H1 (cell line): ENCODE measurements at regions not wholly inside any gene's neighbourhood (a gene's known extent, or its start where the extent isn't known, plus 50 kb on each side); places are given as distances from the start of the nearest gene placed in this dataset.

Experiments used
- CTCF ChIA-PET: fragments of 300-600 bp; sonication (Branson Sonifier 250); formaldehyde crosslinking; loops from one replicate; lab custom pipeline; 2021; ENCODE audit not compliant: partially characterized antibody; lab: Charles Lee
- POLR2A ChIA-PET: fragments of 300-600 bp; sonication (Branson Sonifier 250); formaldehyde crosslinking; loops from one replicate; lab custom pipeline; 2021; ENCODE audit warnings: inconsistent platforms; ENCODE audit not compliant: partially characterized antibody; lab: Charles Lee
- DNase-seq, 2 experiments: peaks; one replicate each; pipeline versions ENCODE4 v3.0.0 to v3.0.0-alpha.2; 2010 to 2022; ENCODE audit warnings: low spot score in 2 of 2, low read depth in 1 of 2, mixed read lengths in 1 of 2
- FAIRE-seq: peaks from 2 replicates; lab custom pipeline; 2011; peaks lifted over from hg19 to GRCh38; lab: Jason Lieb, UNC
- H2AFZ ChIP-seq: 2 replicates; pipeline ENCODE4 v1.8.1; 2012; ENCODE audit warnings: low read length, inconsistent platforms
- H2AK5ac ChIP-seq: 2 replicates; pipeline ENCODE4 v1.6.1; 2013; ENCODE audit warnings: low read depth, low read length
- H2BK120ac ChIP-seq: replicated peaks from 2 replicates; pipeline ENCODE3; 2013; ENCODE audit warnings: low read depth, low read length, inconsistent platforms
- H2BK12ac ChIP-seq: 2 replicates; pipeline ENCODE4 v1.6.1; 2013; ENCODE audit warnings: low read depth, low read length
- H2BK15ac ChIP-seq: 2 replicates; pipeline ENCODE4 v1.6.1; 2013; ENCODE audit warnings: low read length
- H2BK20ac ChIP-seq: 2 replicates; pipeline ENCODE4 v1.6.1; 2013; ENCODE audit warnings: low read length
- H2BK5ac ChIP-seq: 2 replicates; pipeline ENCODE4 v1.6.1; 2013; ENCODE audit warnings: low read depth, low read length
- H3K14ac ChIP-seq: 2 replicates; pipeline ENCODE4 v1.6.1; 2013; ENCODE audit warnings: inconsistent platforms; ENCODE audit not compliant: insufficient read length
- H3K18ac ChIP-seq: 2 replicates; pipeline ENCODE4 v1.6.1; 2013; ENCODE audit warnings: low read length; ENCODE audit errors: extremely low read depth
- H3K23ac ChIP-seq: 2 replicates; pipeline ENCODE4 v1.6.1; 2013; ENCODE audit warnings: inconsistent platforms; ENCODE audit not compliant: insufficient read length
- H3K23me2 ChIP-seq: 2 replicates; pipeline ENCODE4 v1.6.1; 2013; ENCODE audit warnings: low read depth, low read length
- H3K27ac ChIP-seq: 2 replicates; pipeline ENCODE4 v1.6.1; 2011; ENCODE audit warnings: low read depth, low read length, inconsistent platforms
- H3K27me3 ChIP-seq, 4 experiments: replicated peaks in 1 of 4; 1 replicate in 1 of 4; 2 replicates in 3 of 4; pipeline versions ENCODE4 v1.6.1 to v1.8.1; 2011 to 2013; ENCODE audit warnings: low read length in 3 of 4, mild to moderate bottlenecking in 3 of 4, inconsistent platforms in 2 of 4, mixed read lengths in 2 of 4, moderate library complexity in 1 of 4; ENCODE audit not compliant: control insufficient read depth in 3 of 4, insufficient read depth in 3 of 4; ENCODE audit errors: extremely low read depth in 1 of 4
- H3K36me3 ChIP-seq, 4 experiments: 2 replicates each; pipeline versions ENCODE4 v1.6.1 to v1.8.1; 2011 to 2013; ENCODE audit warnings: mild to moderate bottlenecking in 4 of 4, low read length in 3 of 4, moderate library complexity in 2 of 4, control low read depth in 1 of 4, inconsistent platforms in 1 of 4; ENCODE audit not compliant: insufficient read depth in 4 of 4, control insufficient read depth in 2 of 4
- H3K4ac ChIP-seq: replicated peaks from 2 replicates; pipeline ENCODE3; 2013; ENCODE audit warnings: low read length, low read depth, mixed read lengths, inconsistent platforms; ENCODE audit not compliant: insufficient read length
- H3K4me1 ChIP-seq, 4 experiments: replicated peaks in 1 of 4; 1 replicate in 1 of 4; 2 replicates in 3 of 4; pipeline versions ENCODE4 v1.6.1 to v1.8.1; 2011 to 2013; ENCODE audit warnings: low read length in 3 of 4, inconsistent platforms in 2 of 4, mixed read lengths in 1 of 4; ENCODE audit not compliant: insufficient read depth in 4 of 4, control insufficient read depth in 3 of 4
- H3K4me2 ChIP-seq, 2 experiments: 2 replicates each; pipeline versions ENCODE4 v1.6.1 to v1.8.1; 2011 to 2013; ENCODE audit warnings: low read depth in 2 of 2, low read length in 2 of 2, control low read depth in 1 of 2, inconsistent platforms in 1 of 2, mild to moderate bottlenecking in 1 of 2; ENCODE audit not compliant: insufficient read depth in 1 of 2
- H3K4me3 ChIP-seq, 4 experiments: fragments of 200-600, 300-600 bp in 1 of 4; sonication (generic), shearing (Covaris generic), sonication (Bioruptor Twin) in 1 of 4; 2 replicates each; pipeline versions ENCODE4 v1.5.1 to v1.8.1; 2011 to 2016; ENCODE audit warnings: low read length in 4 of 4, low read depth in 3 of 4, control low read depth in 2 of 4, inconsistent platforms in 2 of 4, mild to moderate bottlenecking in 2 of 4, mixed read lengths in 1 of 4, moderate library complexity in 1 of 4; ENCODE audit not compliant: insufficient read depth in 2 of 4; ENCODE audit errors: extremely low read depth in 1 of 4
- H3K56ac ChIP-seq: replicated peaks from 2 replicates; pipeline ENCODE3; 2013; ENCODE audit warnings: low read depth, mild to moderate bottlenecking, mixed read lengths, low read length, inconsistent platforms; ENCODE audit not compliant: insufficient read length
- H3K79me1 ChIP-seq: 2 replicates; pipeline ENCODE4 v1.6.1; 2013; ENCODE audit warnings: low read depth, low read length, control low read depth
- H3K79me2 ChIP-seq, 2 experiments: 2 replicates each; pipeline versions ENCODE4 v1.6.1 to v1.8.1; 2012 to 2013; ENCODE audit warnings: low read length in 2 of 2, mild to moderate bottlenecking in 2 of 2, inconsistent platforms in 1 of 2; ENCODE audit not compliant: insufficient read depth in 2 of 2, control insufficient read depth in 1 of 2
- H3K9ac ChIP-seq, 4 experiments: replicated peaks in 1 of 4; 1 replicate in 1 of 4; 2 replicates in 3 of 4; pipeline versions ENCODE4 v1.6.1 to v1.8.1; 2011 to 2013; ENCODE audit warnings: low read depth in 3 of 4, low read length in 3 of 4, control low read depth in 2 of 4, mild to moderate bottlenecking in 2 of 4, moderate library complexity in 2 of 4, inconsistent platforms in 1 of 4; ENCODE audit errors: extremely low read depth in 1 of 4
- H3K9me3 ChIP-seq, 2 experiments: 2 replicates each; pipeline versions ENCODE4 v1.6.1 to v1.8.1; 2012 to 2013; ENCODE audit warnings: mild to moderate bottlenecking in 2 of 2, moderate library complexity in 2 of 2, control low read depth in 1 of 2, inconsistent platforms in 1 of 2, low read depth in 1 of 2, low read length in 1 of 2, mixed read lengths in 1 of 2; ENCODE audit not compliant: insufficient read depth in 2 of 2
- H4K20me1 ChIP-seq, 2 experiments: replicated peaks in 1 of 2; 2 replicates each; pipeline versions ENCODE3 to v1.8.1; 2011 to 2013; ENCODE audit warnings: inconsistent platforms in 2 of 2, low read length in 2 of 2, mild to moderate bottlenecking in 1 of 2; ENCODE audit not compliant: insufficient read depth in 2 of 2, control insufficient read depth in 1 of 2
- H4K5ac ChIP-seq: 2 replicates; pipeline ENCODE4 v1.6.1; 2013; ENCODE audit warnings: low read length, low read depth, mixed read lengths, inconsistent platforms; ENCODE audit not compliant: insufficient read length
- H4K8ac ChIP-seq: 2 replicates; pipeline ENCODE4 v1.8.0; 2013; ENCODE audit warnings: mild to moderate bottlenecking, moderate library complexity, low read length, inconsistent platforms; ENCODE audit not compliant: insufficient read depth; ENCODE audit errors: extremely low read depth
- H4K91ac ChIP-seq: replicated peaks from 2 replicates; pipeline ENCODE3; 2013; ENCODE audit warnings: low read length, mixed read lengths, inconsistent platforms; ENCODE audit not compliant: insufficient read length
- BCL11A ChIP-seq, 2 experiments: IDR thresholded peaks; one replicate each; pipeline ENCODE4 v1.6.1; 2011; ENCODE audit warnings: low read depth in 2 of 2, low read length in 2 of 2, mild to moderate bottlenecking in 2 of 2
- CBX5 ChIP-seq: fragments of 300-800, 300-1000 bp; sonication (generic); IDR thresholded peaks from 2 replicates; pipeline ENCODE4 v1.7.1; 2016; ENCODE audit warnings: antibody characterized with exemption, low read length, low read depth
- CEBPB ChIP-seq: IDR thresholded peaks from 2 replicates; pipeline ENCODE4 v1.6.1; 2012; ENCODE audit warnings: low read depth, low read length
- CTBP2 ChIP-seq: IDR thresholded peaks from 2 replicates; pipeline ENCODE4 v1.7.0; 2011; ENCODE audit warnings: borderline replicate concordance, mild to moderate bottlenecking, moderate library complexity, mixed read lengths, low read length; ENCODE audit not compliant: insufficient read depth, insufficient read length
- EZH2 ChIP-seq: fragments of 200-600 bp; sonication (generic); IDR thresholded peaks from 2 replicates; pipeline ENCODE4 v1.7.1; 2012; ENCODE audit warnings: low read depth, mild to moderate bottlenecking, moderate library complexity, low read length, inconsistent platforms; ENCODE audit not compliant: severe bottlenecking
- KDM4A ChIP-seq: IDR thresholded peaks from one replicate; pipeline ENCODE4 v1.7.1; 2012; ENCODE audit warnings: low read depth, mild to moderate bottlenecking, moderate library complexity, low read length, inconsistent platforms; ENCODE audit not compliant: severe bottlenecking
- POLR2A ChIP-seq, 2 experiments: IDR thresholded peaks; 1 replicate in 1 of 2; 2 replicates in 1 of 2; pipeline ENCODE4 v1.6.1; 2011; ENCODE audit warnings: low read depth in 2 of 2, low read length in 2 of 2, mild to moderate bottlenecking in 2 of 2; ENCODE audit errors: control extremely low read depth in 1 of 2
- RBBP5 ChIP-seq: IDR thresholded peaks from 2 replicates; pipeline ENCODE4 v1.7.1; 2012; ENCODE audit warnings: low read depth, mild to moderate bottlenecking, inconsistent platforms, low read length, moderate library complexity, borderline replicate concordance
- RXRA ChIP-seq: IDR thresholded peaks from 2 replicates; pipeline ENCODE4 v1.6.1; 2011; ENCODE audit warnings: low read depth, mild to moderate bottlenecking, low read length, moderate library complexity; ENCODE audit not compliant: insufficient read depth
- SIN3A ChIP-seq, 2 experiments: IDR thresholded peaks in 1 of 2; conservative IDR thresholded peaks in 1 of 2; 2 replicates each; pipeline ENCODE4 v1.6.1; 2011 to 2012; ENCODE audit warnings: low read length in 2 of 2, improper control_type of control experiment in 1 of 2, low read depth in 1 of 2, mild to moderate bottlenecking in 1 of 2
- TBP ChIP-seq: IDR thresholded peaks from 2 replicates; pipeline ENCODE4 v1.6.1; 2011; ENCODE audit warnings: low read depth, low read length, improper control_type of control experiment
- TEAD4 ChIP-seq: IDR thresholded peaks from 2 replicates; pipeline ENCODE4 v1.6.1; 2012; ENCODE audit warnings: low read depth, low read length, inconsistent platforms, mixed read lengths
- WGBS, 2 experiments: shearing (Covaris generic) in 1 of 2; methylation state at CpG; one replicate each; pipeline versions ENCODE4 v1.1.6 to v1.1.7; 2013 to 2015; ENCODE audit warnings: low lambda C conversion rate in 2 of 2, mixed read lengths in 2 of 2, inconsistent platforms in 1 of 2, low coverage in 1 of 2, missing lambda C conversion rate in 1 of 2; ENCODE audit not compliant: insufficient replicate concordance in 2 of 2, insufficient coverage in 1 of 2, insufficient read length in 1 of 2; ENCODE audit errors: extremely low coverage in 1 of 2, missing lambda C conversion rate in 1 of 2; 5-methylcytosine and 5-hydroxymethylcytosine counted together

DNA sequence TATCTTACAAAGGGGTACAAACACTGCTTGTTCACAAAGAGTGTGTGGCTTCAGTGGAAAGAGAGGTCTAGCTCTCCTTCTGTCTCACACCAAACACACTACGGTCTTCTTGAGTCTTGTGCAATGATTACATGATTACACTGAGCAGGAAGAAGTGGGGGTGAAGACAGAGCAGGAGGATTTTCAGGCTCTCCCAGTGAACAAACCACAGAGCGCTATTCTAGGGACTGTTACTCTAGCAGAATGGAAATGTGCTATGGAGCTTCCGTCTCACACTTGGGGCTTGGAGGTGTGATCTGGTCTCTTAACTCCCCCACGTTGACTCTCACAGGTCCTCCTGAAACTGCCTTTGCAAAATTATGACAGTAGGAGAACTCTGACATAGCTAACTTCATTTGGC lies 203.4 kb downstream of the MYLK4 start:
- no peaks in the 10 kb centered on the region for H3K4me1 ChIP-seq
- no peak for TF ChIP-seq CBX5
- TF ChIP-seq RBBP5: no peak
- no peak for TF ChIP-seq TBP
- TF ChIP-seq EZH2: no peak
- TF ChIP-seq TEAD4: no peak
- no peak for TF ChIP-seq SIN3A (conservative IDR thresholded peaks at IDR 0.05 in 1 of 2, IDR thresholded peaks at IDR 0.05 in 1 of 2; ENCODE audit: low read depth in 1 of 2, low read length in 2 of 2)
- no peak for TF ChIP-seq CEBPB
- TF ChIP-seq BCL11A (IDR thresholded peaks at IDR 0.05; ENCODE audit: low read depth in 2 of 2, low read length in 2 of 2): no peak
- TF ChIP-seq KDM4A: no peak
- TF ChIP-seq POLR2A (IDR thresholded peaks at IDR 0.05; ENCODE audit: control extremely low read depth in 1 of 2, low read depth in 2 of 2, low read length in 2 of 2): no peak
- no peak for TF ChIP-seq RXRA
- TF ChIP-seq CTBP2: no peak
- TF ChIP-seq, all 59 proteins: peak for 0
- no peak overlapping the region for H4K5ac ChIP-seq
- no peaks in the 10 kb centered on the region for H3K27me3 ChIP-seq
- H4K91ac ChIP-seq: no peak overlapping the region
- no peaks in the 10 kb centered on the region for H3K23me2 ChIP-seq
- no peaks in the 10 kb centered on the region for H3K79me1 ChIP-seq
- no peak overlapping the region for H2BK20ac ChIP-seq
- no peak overlapping the region for H3K27ac ChIP-seq
- H3K4me3 ChIP-seq: no peak overlapping the region
- no peak overlapping the region for H3K18ac ChIP-seq
- CTCF ChIA-PET: interaction anchor here (1.3 to 2.2 kb wide), 2 partner anchors 11 to 44 kb away, joined by 4 read pairs; no protein-coding TSS in a partner anchor
- peaks cover 8 to 11% of the 10 kb centered on the region in 2 experiments; a peak in 3 of 4 replicates for H3K9me3 ChIP-seq
- H2BK120ac ChIP-seq: no peak overlapping the region
- H4K20me1 ChIP-seq: no peaks in the 10 kb centered on the region
- H3K36me3 ChIP-seq: no peaks in the 10 kb centered on the region
- no peak overlapping the region for H3K4me2 ChIP-seq
- H2BK12ac ChIP-seq: no peak overlapping the region
- H3K23ac ChIP-seq: no peak overlapping the region
- H3K4ac ChIP-seq: no peak overlapping the region
- no peaks in the 10 kb centered on the region for H3K79me2 ChIP-seq
- H4K8ac ChIP-seq: no peak overlapping the region
- H3K56ac ChIP-seq: no peak overlapping the region
- H2AK5ac ChIP-seq: no peak overlapping the region
- H2BK5ac ChIP-seq: no peak overlapping the region
- no peak overlapping the region for H2AFZ ChIP-seq
- H3K9ac ChIP-seq: no peak overlapping the region
- 88% methylated on average over 4 of the region's 4 CpGs; no CpG with 5 or more reads in 1 of the 2 experiments for WGBS, 2 experiments
- POLR2A ChIA-PET: no interaction called here
- no peak overlapping the region for H2BK15ac ChIP-seq
- no peak overlapping the region for H3K14ac ChIP-seq
- no peak for FAIRE-seq
- DNase-seq: no peak
